Superior temporal gyrus (tissue), 1 donor: ENCODE measurements at regions not wholly inside any gene's neighbourhood (a gene's known extent, or its start where the extent isn't known, plus 50 kb on each side); places are given as distances from the start of the nearest gene placed in this dataset.
A peak's percentile ranks its signal among the peaks of the same experiment; 100 is the strongest.

Experiments
- DNase-seq: peaks from one replicate; pipeline ENCODE4 v3.0.0-alpha.2; 2016; ENCODE audit errors: extremely low spot score

GRCh38 chr21:35849144-35849543 is 211.2 kb downstream of the SETD4 start:
- DNase-seq: no peak

GRCh38 chr21:35843911-35844667 is 216.2 kb downstream of the SETD4 start:
- no peak for DNase-seq

DNA sequence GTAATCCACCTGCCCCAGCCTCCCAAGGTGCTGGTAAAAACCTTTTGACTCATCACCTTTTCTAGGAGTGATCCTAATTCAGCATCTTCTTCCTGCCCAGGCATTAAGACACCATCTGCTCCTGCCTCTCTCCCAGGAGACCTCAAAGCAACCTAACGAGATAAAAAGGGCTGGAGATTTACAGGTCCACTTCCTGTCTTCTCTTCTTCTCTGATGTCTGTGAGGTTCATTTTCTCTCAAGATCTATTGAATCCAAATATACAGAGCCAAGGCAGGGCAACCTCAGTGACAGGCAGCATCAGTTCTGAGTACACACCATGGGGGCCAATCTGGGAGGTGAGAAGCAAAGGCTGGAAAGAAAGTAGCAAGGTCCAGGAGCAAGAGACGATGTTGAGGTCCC is 219.4 kb downstream of the SETD4 start:
- no peak for DNase-seq

- DNase-seq: peak; percentile 87
Observed at GRCh38 chr21:35840197-35840799, 220.0 kb downstream of the SETD4 start.

DNA sequence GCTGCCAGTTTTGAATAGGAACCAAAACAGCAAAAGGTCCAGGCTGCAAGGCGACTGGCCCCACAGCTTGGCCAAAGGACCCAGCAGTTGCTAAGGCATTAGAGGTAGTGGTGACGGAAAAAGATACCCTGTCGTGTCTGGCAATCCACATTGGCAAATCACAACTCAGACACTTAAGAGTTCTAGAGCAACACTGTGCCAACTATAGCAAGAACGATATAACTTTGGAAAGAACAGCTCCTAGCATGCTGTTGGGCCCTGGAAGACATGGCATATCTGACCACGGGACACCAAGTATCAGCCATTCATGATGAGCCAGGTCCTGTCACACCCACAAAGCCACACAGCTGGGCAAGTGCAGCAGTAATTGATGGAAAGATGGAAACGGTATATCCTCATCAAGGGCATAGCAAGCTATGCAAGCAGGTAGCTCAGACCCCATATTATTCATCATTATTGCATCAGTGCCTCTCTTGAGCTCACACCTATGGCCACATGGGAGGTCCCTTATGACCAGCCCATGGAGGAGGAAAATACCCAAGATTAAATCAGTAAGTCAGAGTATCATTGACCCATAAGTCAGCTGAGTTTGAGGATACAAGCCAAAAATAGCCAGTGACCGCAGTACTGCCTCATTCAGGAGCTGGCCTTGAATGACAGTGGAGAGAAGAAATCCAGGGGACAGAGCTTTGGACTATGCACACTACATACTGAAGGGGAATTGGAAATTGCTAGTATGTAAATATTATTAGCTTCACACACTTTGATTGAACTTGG is 221.2 kb downstream of the SETD4 start:
- DNase-seq: no peak

GRCh38 chr21:35838350-35838749 is 222.0 kb downstream of the SETD4 start:
- no peak for DNase-seq

DNA sequence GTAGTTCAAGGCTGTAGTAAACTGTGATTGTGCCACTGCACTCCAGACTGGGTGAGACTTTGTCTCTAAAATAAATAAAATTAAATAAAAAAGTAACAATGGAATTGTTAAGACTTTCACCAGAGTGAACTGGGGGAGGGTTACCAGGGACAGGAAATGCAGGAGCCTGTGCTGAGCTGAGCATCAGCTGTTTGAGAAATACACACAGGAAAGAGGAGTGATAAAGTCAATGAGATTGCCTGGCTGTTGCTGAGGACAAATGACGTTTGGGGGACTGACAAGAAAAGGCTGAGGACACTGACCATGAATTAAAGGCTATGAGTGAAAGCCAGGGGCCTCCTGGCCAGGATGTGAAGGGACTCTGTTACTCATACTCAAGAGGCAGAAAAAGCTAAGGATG is 226.3 kb downstream of the SETD4 start:
- DNase-seq: no peak

DNA sequence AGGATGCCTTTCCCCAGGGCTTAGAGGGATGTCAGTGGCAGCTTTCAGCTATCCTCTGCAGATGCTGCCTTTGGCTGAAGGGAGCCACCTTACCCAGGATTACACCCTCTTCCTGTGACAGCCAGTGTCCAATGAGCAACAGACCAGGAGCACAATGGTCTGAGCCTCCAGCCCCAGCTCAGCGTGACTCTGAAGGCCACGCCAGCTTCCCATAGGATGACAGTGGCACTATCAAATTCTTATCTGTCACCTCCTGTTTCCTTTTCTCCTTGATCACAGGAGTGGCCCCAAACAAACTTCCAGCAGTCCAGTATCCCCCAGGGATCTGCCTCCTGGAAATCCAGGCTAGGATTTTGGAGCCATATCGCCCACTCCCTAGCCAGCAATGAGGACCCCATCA is 226.9 kb downstream of the SETD4 start:
- no peak for DNase-seq

DNA sequence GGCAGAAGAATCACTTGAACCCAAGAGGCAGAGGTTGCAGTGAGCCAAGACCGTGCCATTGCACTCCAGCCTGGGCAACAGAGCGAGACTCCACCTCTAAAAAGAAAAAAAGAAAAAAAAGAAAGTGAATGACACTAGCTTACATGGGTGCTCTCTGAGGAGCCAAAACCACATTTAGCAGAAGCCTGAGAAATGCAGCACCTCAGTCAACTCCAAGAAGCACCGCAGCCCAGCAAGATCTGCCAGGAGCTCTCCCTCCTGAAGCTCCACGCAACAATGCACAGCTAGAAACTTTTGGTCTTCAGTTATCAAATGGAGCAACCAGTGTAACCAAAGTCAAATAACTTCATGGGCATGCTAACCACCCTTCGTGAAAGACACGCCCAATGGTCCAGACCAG is 229.1 kb downstream of the SETD4 start:
- DNase-seq: no peak

GRCh38 chr21:35829067-35829466 is 231.3 kb downstream of the SETD4 start:
- no peak for DNase-seq

DNA sequence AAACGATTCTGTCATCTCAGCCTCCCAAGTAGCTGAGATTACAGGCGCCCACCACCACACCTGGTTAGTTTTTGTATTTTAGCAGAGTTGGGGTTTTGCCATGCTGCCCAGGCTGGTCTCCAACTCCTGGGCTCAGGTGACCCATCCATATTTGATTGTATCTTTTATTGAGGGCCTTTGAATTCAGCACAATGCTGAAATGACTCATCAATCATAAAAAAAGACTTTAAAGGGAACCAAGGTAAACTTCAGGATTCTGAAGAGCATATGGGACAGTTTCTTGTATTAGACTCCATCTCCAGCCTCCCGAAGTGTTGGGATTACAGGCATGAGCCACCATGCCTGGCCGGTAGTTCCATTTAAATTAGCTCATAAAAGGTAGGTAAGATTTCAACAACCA is 232.2 kb downstream of the SETD4 start:
- DNase-seq: no peak

GRCh38 chr21:35827004-35827403 is 233.3 kb downstream of the SETD4 start:
- DNase-seq: no peak

DNA sequence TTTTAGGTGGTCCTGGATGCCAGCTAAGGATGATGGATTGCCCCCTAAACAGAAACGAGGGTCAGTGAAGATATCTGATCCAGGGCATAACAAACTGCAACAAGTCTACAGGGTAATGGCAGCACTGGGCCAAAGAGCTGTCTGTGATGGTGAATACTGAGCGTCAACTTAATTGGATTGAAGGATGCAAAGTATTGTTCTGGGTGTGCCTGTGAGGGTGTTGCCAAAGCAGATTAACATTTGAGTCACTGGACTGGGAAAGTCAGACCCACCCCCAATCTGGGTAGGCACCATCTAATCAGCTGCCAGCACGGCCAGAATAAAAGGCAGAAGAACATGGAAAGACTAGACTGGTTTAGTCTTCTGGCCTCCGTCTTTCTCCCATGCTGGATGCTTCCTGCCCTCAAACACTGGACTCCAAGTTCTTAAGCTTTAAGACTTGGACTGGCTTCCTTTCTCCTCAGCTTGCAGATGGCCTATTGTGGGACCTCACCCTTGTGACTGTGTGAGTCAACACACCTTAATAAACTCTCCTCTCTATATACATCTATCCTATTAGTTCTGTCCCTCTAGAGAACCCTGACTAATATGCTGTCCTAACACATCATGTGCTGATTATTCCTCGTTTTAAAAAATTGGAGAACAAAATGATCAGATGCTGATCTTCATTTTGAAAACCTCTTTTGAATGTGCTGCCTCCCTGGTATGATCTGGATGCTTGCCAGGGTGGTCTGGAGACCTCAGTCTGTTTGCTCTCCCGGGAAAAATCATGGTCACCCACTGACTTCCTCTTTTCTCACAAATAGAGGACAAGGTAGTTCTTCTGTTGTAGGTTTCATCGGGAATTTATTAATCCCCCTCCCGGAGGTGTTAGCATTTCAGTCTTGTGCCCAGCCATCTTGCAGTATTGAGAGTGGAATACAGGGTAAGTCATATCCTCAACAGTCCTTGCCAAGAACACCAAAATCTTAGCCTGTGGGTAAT is 234.7 kb downstream of the SETD4 start:
- DNase-seq: no peak

- no peak for DNase-seq
Observed at GRCh38 chr21:35824136-35824535, 236.2 kb downstream of the SETD4 start.

GRCh38 chr21:35819134-35819533 is 241.2 kb downstream of the SETD4 start:
- no peak for DNase-seq

- DNase-seq: no peak
Observed at GRCh38 chr21:35818597-35818996, 241.7 kb downstream of the SETD4 start.

- no peak for DNase-seq
Observed at GRCh38 chr21:35814858-35815619, 245.3 kb downstream of the SETD4 start.

DNA sequence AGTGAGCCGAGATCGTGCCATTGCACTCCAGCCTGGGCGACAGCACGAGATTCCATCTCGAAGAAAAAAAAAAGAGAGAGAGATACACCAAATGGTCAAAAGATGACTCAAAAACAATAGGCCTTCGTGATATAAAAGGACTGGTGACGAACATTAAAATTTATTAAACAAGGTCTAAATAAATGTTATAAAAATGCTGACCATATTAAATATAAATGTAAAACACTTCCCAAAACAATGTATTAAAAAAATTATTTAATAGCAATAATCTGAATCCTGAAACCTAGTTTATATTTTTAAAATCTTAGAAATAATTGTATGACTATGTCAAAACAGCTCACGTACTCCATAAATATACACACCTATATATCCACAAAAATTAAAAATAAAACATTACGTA is 247.6 kb downstream of the SETD4 start:
- DNase-seq: no peak

DNA sequence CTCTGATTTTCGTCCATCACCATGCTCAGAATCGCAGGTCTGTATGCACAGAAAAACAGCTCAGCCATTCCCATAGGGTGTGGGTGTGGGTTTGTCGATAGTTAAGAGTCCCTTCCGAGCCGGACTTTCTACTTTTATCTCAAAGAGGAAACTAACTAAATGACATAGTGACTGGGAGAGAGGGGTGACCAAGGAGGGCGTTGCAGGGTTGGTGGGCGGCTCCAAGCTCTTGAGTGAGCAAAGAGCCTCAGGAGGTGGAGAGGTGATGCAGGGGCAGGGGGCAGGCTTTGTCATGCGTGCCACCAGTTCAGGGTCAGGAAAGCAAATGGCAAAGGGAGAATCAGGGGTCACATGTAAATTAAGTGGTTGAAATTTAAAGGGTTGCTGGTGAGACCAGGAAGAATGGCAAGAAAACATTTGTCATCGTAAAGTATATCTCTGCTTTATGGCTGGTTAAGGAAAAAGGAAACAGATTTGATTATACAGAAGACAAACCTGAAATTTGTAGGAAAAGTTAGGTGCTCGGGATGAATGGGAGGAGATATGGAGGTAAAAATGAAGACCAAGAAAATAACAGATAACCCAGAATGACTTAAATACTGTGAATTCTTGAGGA is 249.0 kb downstream of the SETD4 start:
- DNase-seq: no peak

- DNase-seq: no peak
Observed at GRCh38 chr21:35810431-35810970, 249.8 kb downstream of the SETD4 start.
